ENCODE measurements at regions not wholly inside any gene's neighbourhood (a gene's known extent, or its start where the extent isn't known, plus 50 kb on each side); places are given as distances from the start of the nearest gene placed in this dataset.

- no peak for TF ChIP-seq USF2 (IDR thresholded peaks at IDR 0.05)
- no peak for TF ChIP-seq EP300 (IDR thresholded peaks at IDR 0.05)
- no peak for TF ChIP-seq E2F6 (IDR thresholded peaks at IDR 0.05; ENCODE audit: borderline replicate concordance, low read depth)
- no peak for TF ChIP-seq POLR2A (IDR thresholded peaks at IDR 0.05; ENCODE audit: low read length)
- TF ChIP-seq CTCF (IDR thresholded peaks at IDR 0.05) = no peak
- no peak for TF ChIP-seq CBX8 (IDR thresholded peaks at IDR 0.05)
- TF ChIP-seq ELK1 (IDR thresholded peaks at IDR 0.05; ENCODE audit: low read depth, low read length) = no peak
- no peak for TF ChIP-seq CHD2 (IDR thresholded peaks at IDR 0.05; ENCODE audit: low read length, partially characterized antibody)
- TF ChIP-seq SMC3 (IDR thresholded peaks at IDR 0.05) = no peak
- TF ChIP-seq BHLHE40 (IDR thresholded peaks at IDR 0.05; ENCODE audit: low read depth, low read length) = no peak
- TF ChIP-seq RARB (CRISPR knock-in tag; IDR thresholded peaks at IDR 0.05) = no peak
- no peak for TF ChIP-seq RNF2 (IDR thresholded peaks at IDR 0.05; ENCODE audit: borderline replicate concordance, low read depth)
- no peak for TF ChIP-seq CEBPB (IDR thresholded peaks at IDR 0.05)
- TF ChIP-seq KDM1A (IDR thresholded peaks at IDR 0.05; ENCODE audit: low read depth) = no peak
Measured at GRCh38 chr2:21694079-21694878, 570.5 kb downstream of the TDRD15 start.
